H1 (cell line): ENCODE measurements at regions not wholly inside any gene's neighbourhood (a gene's known extent, or its start where the extent isn't known, plus 50 kb on each side); places are given as distances from the start of the nearest gene placed in this dataset.
"Not testable (repeated sequence)": the region's sequence is repeated elsewhere in the genome, so short reads cannot be mapped to it uniquely, and the experiment has no call there.

ENCODE experiments used
- CTCF ChIA-PET: fragments of 300-600 bp; sonication (Branson Sonifier 250); formaldehyde crosslinking; loops from one replicate; lab custom pipeline; 2021; ENCODE audit not compliant: partially characterized antibody; lab: Charles Lee
- POLR2A ChIA-PET: fragments of 300-600 bp; sonication (Branson Sonifier 250); formaldehyde crosslinking; loops from one replicate; lab custom pipeline; 2021; ENCODE audit warnings: inconsistent platforms; ENCODE audit not compliant: partially characterized antibody; lab: Charles Lee
- DNase-seq, 2 experiments: peaks; one replicate each; pipeline versions ENCODE4 v3.0.0 to v3.0.0-alpha.2; 2010 to 2022; ENCODE audit warnings: low spot score in 2 of 2, low read depth in 1 of 2, mixed read lengths in 1 of 2
- FAIRE-seq: peaks from 2 replicates; lab custom pipeline; 2011; peaks lifted over from hg19 to GRCh38; lab: Jason Lieb, UNC
- H2AFZ ChIP-seq: 2 replicates; pipeline ENCODE4 v1.8.1; 2012; ENCODE audit warnings: low read length, inconsistent platforms
- H2AK5ac ChIP-seq: 2 replicates; pipeline ENCODE4 v1.6.1; 2013; ENCODE audit warnings: low read depth, low read length
- H2BK120ac ChIP-seq: replicated peaks from 2 replicates; pipeline ENCODE3; 2013; ENCODE audit warnings: low read depth, low read length, inconsistent platforms
- H2BK12ac ChIP-seq: 2 replicates; pipeline ENCODE4 v1.6.1; 2013; ENCODE audit warnings: low read depth, low read length
- H2BK15ac ChIP-seq: 2 replicates; pipeline ENCODE4 v1.6.1; 2013; ENCODE audit warnings: low read length
- H2BK20ac ChIP-seq: 2 replicates; pipeline ENCODE4 v1.6.1; 2013; ENCODE audit warnings: low read length
- H2BK5ac ChIP-seq: 2 replicates; pipeline ENCODE4 v1.6.1; 2013; ENCODE audit warnings: low read depth, low read length
- H3K14ac ChIP-seq: 2 replicates; pipeline ENCODE4 v1.6.1; 2013; ENCODE audit warnings: inconsistent platforms; ENCODE audit not compliant: insufficient read length
- H3K18ac ChIP-seq: 2 replicates; pipeline ENCODE4 v1.6.1; 2013; ENCODE audit warnings: low read length; ENCODE audit errors: extremely low read depth
- H3K23ac ChIP-seq: 2 replicates; pipeline ENCODE4 v1.6.1; 2013; ENCODE audit warnings: inconsistent platforms; ENCODE audit not compliant: insufficient read length
- H3K23me2 ChIP-seq: 2 replicates; pipeline ENCODE4 v1.6.1; 2013; ENCODE audit warnings: low read depth, low read length
- H3K27ac ChIP-seq: 2 replicates; pipeline ENCODE4 v1.6.1; 2011; ENCODE audit warnings: low read depth, low read length, inconsistent platforms
- H3K27me3 ChIP-seq, 4 experiments: replicated peaks in 1 of 4; 1 replicate in 1 of 4; 2 replicates in 3 of 4; pipeline versions ENCODE4 v1.6.1 to v1.8.1; 2011 to 2013; ENCODE audit warnings: low read length in 3 of 4, mild to moderate bottlenecking in 3 of 4, inconsistent platforms in 2 of 4, mixed read lengths in 2 of 4, moderate library complexity in 1 of 4; ENCODE audit not compliant: control insufficient read depth in 3 of 4, insufficient read depth in 3 of 4; ENCODE audit errors: extremely low read depth in 1 of 4
- H3K36me3 ChIP-seq, 4 experiments: 2 replicates each; pipeline versions ENCODE4 v1.6.1 to v1.8.1; 2011 to 2013; ENCODE audit warnings: mild to moderate bottlenecking in 4 of 4, low read length in 3 of 4, moderate library complexity in 2 of 4, control low read depth in 1 of 4, inconsistent platforms in 1 of 4; ENCODE audit not compliant: insufficient read depth in 4 of 4, control insufficient read depth in 2 of 4
- H3K4ac ChIP-seq: replicated peaks from 2 replicates; pipeline ENCODE3; 2013; ENCODE audit warnings: low read length, low read depth, mixed read lengths, inconsistent platforms; ENCODE audit not compliant: insufficient read length
- H3K4me1 ChIP-seq, 4 experiments: replicated peaks in 1 of 4; 1 replicate in 1 of 4; 2 replicates in 3 of 4; pipeline versions ENCODE4 v1.6.1 to v1.8.1; 2011 to 2013; ENCODE audit warnings: low read length in 3 of 4, inconsistent platforms in 2 of 4, mixed read lengths in 1 of 4; ENCODE audit not compliant: insufficient read depth in 4 of 4, control insufficient read depth in 3 of 4
- H3K4me2 ChIP-seq, 2 experiments: 2 replicates each; pipeline versions ENCODE4 v1.6.1 to v1.8.1; 2011 to 2013; ENCODE audit warnings: low read depth in 2 of 2, low read length in 2 of 2, control low read depth in 1 of 2, inconsistent platforms in 1 of 2, mild to moderate bottlenecking in 1 of 2; ENCODE audit not compliant: insufficient read depth in 1 of 2
- H3K4me3 ChIP-seq, 4 experiments: fragments of 200-600, 300-600 bp in 1 of 4; sonication (generic), shearing (Covaris generic), sonication (Bioruptor Twin) in 1 of 4; 2 replicates each; pipeline versions ENCODE4 v1.5.1 to v1.8.1; 2011 to 2016; ENCODE audit warnings: low read length in 4 of 4, low read depth in 3 of 4, control low read depth in 2 of 4, inconsistent platforms in 2 of 4, mild to moderate bottlenecking in 2 of 4, mixed read lengths in 1 of 4, moderate library complexity in 1 of 4; ENCODE audit not compliant: insufficient read depth in 2 of 4; ENCODE audit errors: extremely low read depth in 1 of 4
- H3K56ac ChIP-seq: replicated peaks from 2 replicates; pipeline ENCODE3; 2013; ENCODE audit warnings: low read depth, mild to moderate bottlenecking, mixed read lengths, low read length, inconsistent platforms; ENCODE audit not compliant: insufficient read length
- H3K79me1 ChIP-seq: 2 replicates; pipeline ENCODE4 v1.6.1; 2013; ENCODE audit warnings: low read depth, low read length, control low read depth
- H3K79me2 ChIP-seq, 2 experiments: 2 replicates each; pipeline versions ENCODE4 v1.6.1 to v1.8.1; 2012 to 2013; ENCODE audit warnings: low read length in 2 of 2, mild to moderate bottlenecking in 2 of 2, inconsistent platforms in 1 of 2; ENCODE audit not compliant: insufficient read depth in 2 of 2, control insufficient read depth in 1 of 2
- H3K9ac ChIP-seq, 4 experiments: replicated peaks in 1 of 4; 1 replicate in 1 of 4; 2 replicates in 3 of 4; pipeline versions ENCODE4 v1.6.1 to v1.8.1; 2011 to 2013; ENCODE audit warnings: low read depth in 3 of 4, low read length in 3 of 4, control low read depth in 2 of 4, mild to moderate bottlenecking in 2 of 4, moderate library complexity in 2 of 4, inconsistent platforms in 1 of 4; ENCODE audit errors: extremely low read depth in 1 of 4
- H3K9me3 ChIP-seq, 2 experiments: 2 replicates each; pipeline versions ENCODE4 v1.6.1 to v1.8.1; 2012 to 2013; ENCODE audit warnings: mild to moderate bottlenecking in 2 of 2, moderate library complexity in 2 of 2, control low read depth in 1 of 2, inconsistent platforms in 1 of 2, low read depth in 1 of 2, low read length in 1 of 2, mixed read lengths in 1 of 2; ENCODE audit not compliant: insufficient read depth in 2 of 2
- H4K20me1 ChIP-seq, 2 experiments: replicated peaks in 1 of 2; 2 replicates each; pipeline versions ENCODE3 to v1.8.1; 2011 to 2013; ENCODE audit warnings: inconsistent platforms in 2 of 2, low read length in 2 of 2, mild to moderate bottlenecking in 1 of 2; ENCODE audit not compliant: insufficient read depth in 2 of 2, control insufficient read depth in 1 of 2
- H4K5ac ChIP-seq: 2 replicates; pipeline ENCODE4 v1.6.1; 2013; ENCODE audit warnings: low read length, low read depth, mixed read lengths, inconsistent platforms; ENCODE audit not compliant: insufficient read length
- H4K8ac ChIP-seq: 2 replicates; pipeline ENCODE4 v1.8.0; 2013; ENCODE audit warnings: mild to moderate bottlenecking, moderate library complexity, low read length, inconsistent platforms; ENCODE audit not compliant: insufficient read depth; ENCODE audit errors: extremely low read depth
- H4K91ac ChIP-seq: replicated peaks from 2 replicates; pipeline ENCODE3; 2013; ENCODE audit warnings: low read length, mixed read lengths, inconsistent platforms; ENCODE audit not compliant: insufficient read length
- WGBS, 2 experiments: shearing (Covaris generic) in 1 of 2; methylation state at CpG; one replicate each; pipeline versions ENCODE4 v1.1.6 to v1.1.7; 2013 to 2015; ENCODE audit warnings: low lambda C conversion rate in 2 of 2, mixed read lengths in 2 of 2, inconsistent platforms in 1 of 2, low coverage in 1 of 2, missing lambda C conversion rate in 1 of 2; ENCODE audit not compliant: insufficient replicate concordance in 2 of 2, insufficient coverage in 1 of 2, insufficient read length in 1 of 2; ENCODE audit errors: extremely low coverage in 1 of 2, missing lambda C conversion rate in 1 of 2; 5-methylcytosine and 5-hydroxymethylcytosine counted together

DNA sequence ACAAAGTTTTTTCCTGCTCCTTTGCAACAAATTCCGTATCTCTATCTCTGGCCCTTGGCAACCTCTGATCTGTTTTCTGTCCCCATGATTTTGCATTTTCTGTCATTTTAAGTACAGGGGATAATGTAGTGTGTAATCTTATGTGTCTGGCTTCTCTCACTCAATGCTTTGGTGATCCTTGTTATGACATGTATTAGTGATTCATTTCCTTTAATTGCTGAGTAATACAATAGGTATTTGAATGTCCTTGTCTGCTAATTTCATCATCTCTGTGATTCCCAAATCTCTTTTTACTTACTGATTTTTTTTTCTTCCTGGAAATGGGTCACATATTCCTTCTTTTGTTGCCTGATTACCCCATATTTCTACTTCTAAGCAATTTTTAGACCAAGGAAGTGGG lies 1538.6 kb upstream of the PCDH10 start:
- H3K56ac ChIP-seq, H3K4me2 ChIP-seq, H3K4ac ChIP-seq, POLR2A ChIA-PET, H3K23me2 ChIP-seq, H4K20me1 ChIP-seq, H4K8ac ChIP-seq, H4K5ac ChIP-seq, H2BK20ac ChIP-seq, H2AFZ ChIP-seq, H2BK120ac ChIP-seq, H3K79me1 ChIP-seq, H3K9ac ChIP-seq, DNase-seq, H3K79me2 ChIP-seq, H3K14ac ChIP-seq, H3K18ac ChIP-seq, H3K27me3 ChIP-seq, H3K36me3 ChIP-seq, H3K4me1 ChIP-seq, H2BK12ac ChIP-seq, H2BK5ac ChIP-seq, H4K91ac ChIP-seq, H3K4me3 ChIP-seq, H3K27ac ChIP-seq, CTCF ChIA-PET, H2AK5ac ChIP-seq, H3K9me3 ChIP-seq, H3K23ac ChIP-seq, H2BK15ac ChIP-seq: not testable (repeated sequence)
- WGBS, 2 experiments = 100% methylated on average over 1 of the region's 1 CpG; no CpG with 5 or more reads in 1 of the 2 experiments
- peak; percentile 58 for FAIRE-seq
